WTC11 (cell line): ENCODE measurements at regions not wholly inside any gene's neighbourhood (a gene's known extent, or its start where the extent isn't known, plus 50 kb on each side); places are given as distances from the start of the nearest gene placed in this dataset.

ENCODE experiments used
- ATAC-seq: fragments of 200-7000 bp; cut with Tn5 transposase; 2 replicates; pipeline ENCODE4 v1.10.0; 2021; ENCODE audit warnings: mild to moderate bottlenecking, moderate library complexity
- CTCF ChIA-PET: fragments of 300-600 bp; sonication (Branson Sonifier 250); formaldehyde crosslinking; loops from one replicate; lab custom pipeline; 2021; ENCODE audit warnings: antibody characterized with exemption; lab: Charles Lee
- POLR2A ChIA-PET: fragments of 350-600 bp; sonication (Branson Sonifier 250); formaldehyde crosslinking; loops from one replicate; lab custom pipeline; 2021; ENCODE audit warnings: antibody characterized with exemption; lab: Charles Lee
- DNase-seq: peaks from one replicate; pipeline ENCODE4 v3.0.0; 2021; ENCODE audit warnings: low spot score
- H3K27ac Mint-ChIP-seq: 2 replicates; pipeline ENCODE4 v1.8.0; 2021; ENCODE audit warnings: mixed read lengths
- H3K27me3 Mint-ChIP-seq: 2 replicates; pipeline ENCODE4 v1.8.0; 2021; ENCODE audit warnings: low read depth, mild to moderate bottlenecking, moderate library complexity, mixed read lengths
- H3K36me3 Mint-ChIP-seq: 2 replicates; pipeline ENCODE4 v1.8.0; 2021; ENCODE audit warnings: mixed read lengths
- H3K4me1 Mint-ChIP-seq: 2 replicates; pipeline ENCODE4 v1.8.0; 2022; ENCODE audit warnings: mixed read lengths
- H3K4me3 Mint-ChIP-seq: 2 replicates; pipeline ENCODE4 v1.8.0; 2021; ENCODE audit warnings: mild to moderate bottlenecking, moderate library complexity, mixed read lengths
- H3K9me3 Mint-ChIP-seq: 2 replicates; pipeline ENCODE4 v1.8.0; 2021; ENCODE audit warnings: mixed read lengths
- ATF1 ChIP-seq: sonication (generic); formaldehyde crosslinking; IDR thresholded peaks from 2 replicates; pipeline ENCODE4 v1.8.1; 2023; ENCODE audit warnings: mild to moderate bottlenecking, moderate library complexity, missing genetic modification reagents
- ATF6 ChIP-seq: sonication (generic); formaldehyde crosslinking; IDR thresholded peaks from 2 replicates; pipeline ENCODE4 v1.8.1; 2023; ENCODE audit warnings: mild to moderate bottlenecking, missing genetic modification reagents
- CDX4 ChIP-seq: fragments of 250-450 bp; sonication (Bioruptor Pico); IDR thresholded peaks from 2 replicates; pipeline ENCODE4 v1.9.0; 2021; ENCODE audit warnings: moderate library complexity, mild to moderate bottlenecking, inconsistent platforms, borderline replicate concordance
- CREM ChIP-seq: sonication (generic); formaldehyde crosslinking; IDR thresholded peaks from 2 replicates; pipeline ENCODE4 v1.8.1; 2022; ENCODE audit warnings: mild to moderate bottlenecking, missing genetic modification reagents, moderate library complexity
- ETV6 ChIP-seq: sonication (generic); formaldehyde crosslinking; IDR thresholded peaks from 2 replicates; pipeline ENCODE4 v1.8.1; 2022; ENCODE audit warnings: mild to moderate bottlenecking, missing genetic modification reagents
- FOXK1 ChIP-seq: sonication (generic); formaldehyde crosslinking; IDR thresholded peaks from 2 replicates; pipeline ENCODE4 v1.8.0; 2022; ENCODE audit warnings: mild to moderate bottlenecking, moderate library complexity, missing genetic modification reagents
- GRHL2 ChIP-seq: fragments of 250-450 bp; sonication (Bioruptor Pico); IDR thresholded peaks from 2 replicates; pipeline ENCODE4 v1.8.0; 2022; ENCODE audit warnings: mild to moderate bottlenecking, moderate library complexity; ENCODE audit not compliant: insufficient replicate concordance, severe bottlenecking
- IRF2 ChIP-seq: sonication (generic); formaldehyde crosslinking; IDR thresholded peaks from 2 replicates; pipeline ENCODE4 v1.8.0; 2022; ENCODE audit warnings: low read depth, missing genetic modification reagents, borderline replicate concordance
- NFATC4 ChIP-seq: fragments of 250-450 bp; sonication (Bioruptor Pico); IDR thresholded peaks from 2 replicates; pipeline ENCODE4 v1.9.0; 2021; ENCODE audit warnings: mild to moderate bottlenecking
- TEAD1 ChIP-seq: sonication (generic); formaldehyde crosslinking; IDR thresholded peaks from 2 replicates; pipeline ENCODE4 v1.8.0; 2022; ENCODE audit warnings: mild to moderate bottlenecking, missing genetic modification reagents
- TEAD4 ChIP-seq: sonication (generic); formaldehyde crosslinking; IDR thresholded peaks from 2 replicates; pipeline ENCODE4 v1.8.0; 2022; ENCODE audit warnings: mild to moderate bottlenecking, missing genetic modification reagents
- ZBTB43 ChIP-seq: sonication (generic); formaldehyde crosslinking; IDR thresholded peaks from 2 replicates; pipeline ENCODE4 v1.8.1; 2023; ENCODE audit warnings: mild to moderate bottlenecking, missing genetic modification reagents
- ZMAT4 ChIP-seq: fragments of 250-450 bp; sonication (Bioruptor Pico); IDR thresholded peaks from 2 replicates; pipeline ENCODE4 v1.9.0; 2021; ENCODE audit warnings: mild to moderate bottlenecking
- ZNF232 ChIP-seq: sonication (generic); formaldehyde crosslinking; IDR thresholded peaks from 2 replicates; pipeline ENCODE4 v1.8.0; 2022; ENCODE audit warnings: mild to moderate bottlenecking, missing genetic modification reagents
- TF ChIP-seq, protein P1 (sequence below): sonication (generic); formaldehyde crosslinking; IDR thresholded peaks from 2 replicates; pipeline ENCODE4 v1.8.0; 2023; ENCODE audit warnings: mild to moderate bottlenecking, missing genetic modification reagents
- TF ChIP-seq, protein P2 (sequence below): sonication (generic); formaldehyde crosslinking; IDR thresholded peaks from 2 replicates; pipeline ENCODE4 v1.8.1; 2022; ENCODE audit warnings: low read depth, mild to moderate bottlenecking, moderate library complexity, missing genetic modification reagents, borderline replicate concordance
- TF ChIP-seq, protein P3 (sequence below): fragments of 200-600 bp; IDR thresholded peaks from 2 replicates; pipeline ENCODE4 v1.8.0; 2022; ENCODE audit warnings: antibody characterized with exemption

- ChIA-PET CTCF (interaction anchor here (1.2 to 1.5 kb wide), 3 partner anchors 134 to 253 kb away, joined by 3 to 6 read pairs (median 3); no protein-coding TSS in a partner anchor), POLR2A (no interaction called here)
- no peak for ATAC-seq
Measured at GRCh38 chr11:119934866-119935265, 203.0 kb downstream of the TRIM29 start.

More at GRCh38 chr11:119934866-119935265, 203.0 kb downstream of the TRIM29 start:
- no peak for DNase-seq
- H3K36me3 Mint-ChIP-seq = no peaks in the 10 kb centered on the region
- peaks cover 9% of the 10 kb centered on the region for H3K27me3 Mint-ChIP-seq
- H3K4me1 Mint-ChIP-seq = peaks cover 40% of the 10 kb centered on the region
- no peak overlapping the region for H3K27ac Mint-ChIP-seq
- TF ChIP-seq, protein P1, sequence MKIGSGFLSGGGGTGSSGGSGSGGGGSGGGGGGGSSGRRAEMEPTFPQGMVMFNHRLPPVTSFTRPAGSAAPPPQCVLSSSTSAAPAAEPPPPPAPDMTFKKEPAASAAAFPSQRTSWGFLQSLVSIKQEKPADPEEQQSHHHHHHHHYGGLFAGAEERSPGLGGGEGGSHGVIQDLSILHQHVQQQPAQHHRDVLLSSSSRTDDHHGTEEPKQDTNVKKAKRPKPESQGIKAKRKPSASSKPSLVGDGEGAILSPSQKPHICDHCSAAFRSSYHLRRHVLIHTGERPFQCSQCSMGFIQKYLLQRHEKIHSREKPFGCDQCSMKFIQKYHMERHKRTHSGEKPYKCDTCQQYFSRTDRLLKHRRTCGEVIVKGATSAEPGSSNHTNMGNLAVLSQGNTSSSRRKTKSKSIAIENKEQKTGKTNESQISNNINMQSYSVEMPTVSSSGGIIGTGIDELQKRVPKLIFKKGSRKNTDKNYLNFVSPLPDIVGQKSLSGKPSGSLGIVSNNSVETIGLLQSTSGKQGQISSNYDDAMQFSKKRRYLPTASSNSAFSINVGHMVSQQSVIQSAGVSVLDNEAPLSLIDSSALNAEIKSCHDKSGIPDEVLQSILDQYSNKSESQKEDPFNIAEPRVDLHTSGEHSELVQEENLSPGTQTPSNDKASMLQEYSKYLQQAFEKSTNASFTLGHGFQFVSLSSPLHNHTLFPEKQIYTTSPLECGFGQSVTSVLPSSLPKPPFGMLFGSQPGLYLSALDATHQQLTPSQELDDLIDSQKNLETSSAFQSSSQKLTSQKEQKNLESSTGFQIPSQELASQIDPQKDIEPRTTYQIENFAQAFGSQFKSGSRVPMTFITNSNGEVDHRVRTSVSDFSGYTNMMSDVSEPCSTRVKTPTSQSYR (CRISPR knock-in tag) = no peak
- no peak for TF ChIP-seq TEAD1 (CRISPR knock-in tag)
- TF ChIP-seq FOXK1 = no peak
- no peak for TF ChIP-seq ETV6
- no peak for TF ChIP-seq ATF1
- TF ChIP-seq CDX4 (CRISPR knock-in tag) = no peak
- TF ChIP-seq, protein P2, sequence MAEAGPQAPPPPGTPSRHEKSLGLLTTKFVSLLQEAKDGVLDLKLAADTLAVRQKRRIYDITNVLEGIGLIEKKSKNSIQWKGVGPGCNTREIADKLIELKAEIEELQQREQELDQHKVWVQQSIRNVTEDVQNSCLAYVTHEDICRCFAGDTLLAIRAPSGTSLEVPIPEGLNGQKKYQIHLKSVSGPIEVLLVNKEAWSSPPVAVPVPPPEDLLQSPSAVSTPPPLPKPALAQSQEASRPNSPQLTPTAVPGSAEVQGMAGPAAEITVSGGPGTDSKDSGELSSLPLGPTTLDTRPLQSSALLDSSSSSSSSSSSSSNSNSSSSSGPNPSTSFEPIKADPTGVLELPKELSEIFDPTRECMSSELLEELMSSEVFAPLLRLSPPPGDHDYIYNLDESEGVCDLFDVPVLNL (CRISPR knock-in tag) = no peak
- no peak for TF ChIP-seq ZMAT4
- TF ChIP-seq TEAD4 = no peak
- TF ChIP-seq IRF2 (CRISPR knock-in tag) = no peak
- no peak for TF ChIP-seq ZNF232 (CRISPR knock-in tag)
- no peak for TF ChIP-seq GRHL2 (CRISPR knock-in tag)
- TF ChIP-seq, protein P3, sequence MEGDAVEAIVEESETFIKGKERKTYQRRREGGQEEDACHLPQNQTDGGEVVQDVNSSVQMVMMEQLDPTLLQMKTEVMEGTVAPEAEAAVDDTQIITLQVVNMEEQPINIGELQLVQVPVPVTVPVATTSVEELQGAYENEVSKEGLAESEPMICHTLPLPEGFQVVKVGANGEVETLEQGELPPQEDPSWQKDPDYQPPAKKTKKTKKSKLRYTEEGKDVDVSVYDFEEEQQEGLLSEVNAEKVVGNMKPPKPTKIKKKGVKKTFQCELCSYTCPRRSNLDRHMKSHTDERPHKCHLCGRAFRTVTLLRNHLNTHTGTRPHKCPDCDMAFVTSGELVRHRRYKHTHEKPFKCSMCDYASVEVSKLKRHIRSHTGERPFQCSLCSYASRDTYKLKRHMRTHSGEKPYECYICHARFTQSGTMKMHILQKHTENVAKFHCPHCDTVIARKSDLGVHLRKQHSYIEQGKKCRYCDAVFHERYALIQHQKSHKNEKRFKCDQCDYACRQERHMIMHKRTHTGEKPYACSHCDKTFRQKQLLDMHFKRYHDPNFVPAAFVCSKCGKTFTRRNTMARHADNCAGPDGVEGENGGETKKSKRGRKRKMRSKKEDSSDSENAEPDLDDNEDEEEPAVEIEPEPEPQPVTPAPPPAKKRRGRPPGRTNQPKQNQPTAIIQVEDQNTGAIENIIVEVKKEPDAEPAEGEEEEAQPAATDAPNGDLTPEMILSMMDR = no peak
- TF ChIP-seq ATF6 = no peak
- no peak for TF ChIP-seq NFATC4 (CRISPR knock-in tag)
- no peak for TF ChIP-seq CREM
- TF ChIP-seq ZBTB43 (CRISPR knock-in tag) = no peak
- no peak overlapping the region for H3K4me3 Mint-ChIP-seq
- peaks cover 12% of the 10 kb centered on the region for H3K9me3 Mint-ChIP-seq
